HL-60/S4 (cell line): ENCODE measurements at regions not wholly inside any gene's neighbourhood (a gene's known extent, or its start where the extent isn't known, plus 50 kb on each side); places are given as distances from the start of the nearest gene placed in this dataset.

ENCODE experiments used
- in situ Hi-C: fragments of 300-500 bp; cut with MboI; formaldehyde crosslinking; loops from 2 replicates; pipeline ENCODE4 v1.14.3; 2022; ENCODE audit warnings: low sequenced_read_pairs

DNA sequence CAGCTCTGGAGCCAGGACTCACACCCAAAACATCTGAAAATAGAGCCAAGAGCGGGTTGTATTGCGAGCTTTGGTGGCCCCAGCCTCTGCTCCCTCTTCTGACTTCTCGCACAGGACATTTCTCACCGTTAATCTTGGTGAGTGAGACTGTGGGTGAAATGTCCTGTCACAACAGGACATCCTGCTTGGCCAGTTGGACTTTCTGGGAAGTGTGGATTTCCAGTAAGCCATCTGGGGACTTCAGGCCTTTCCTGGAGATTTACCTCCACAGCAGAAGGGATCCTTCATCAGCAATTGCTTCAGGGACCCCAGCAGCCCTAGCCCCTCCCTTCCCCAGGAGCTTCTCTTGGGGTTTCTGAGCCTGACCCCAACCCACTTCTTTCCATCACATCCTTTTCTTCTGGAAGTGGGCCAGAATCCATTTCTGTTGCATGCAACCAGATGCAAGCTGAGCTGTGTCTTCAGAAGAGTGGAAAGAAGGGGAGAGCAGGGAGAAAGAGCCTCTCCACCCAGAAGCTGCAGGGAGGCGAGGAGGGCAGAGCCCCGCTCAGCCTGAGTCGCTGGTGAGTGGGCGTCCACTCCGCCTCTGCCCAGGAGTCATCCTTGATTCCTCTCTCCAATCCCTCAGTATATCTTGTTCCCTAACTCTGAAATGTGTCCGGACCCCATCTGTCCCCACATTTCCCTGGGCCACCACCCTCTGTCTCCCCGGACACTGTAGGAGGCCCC is 50.3 kb upstream of the GADD45G start:
- in situ Hi-C loops = no loop called here

DNA sequence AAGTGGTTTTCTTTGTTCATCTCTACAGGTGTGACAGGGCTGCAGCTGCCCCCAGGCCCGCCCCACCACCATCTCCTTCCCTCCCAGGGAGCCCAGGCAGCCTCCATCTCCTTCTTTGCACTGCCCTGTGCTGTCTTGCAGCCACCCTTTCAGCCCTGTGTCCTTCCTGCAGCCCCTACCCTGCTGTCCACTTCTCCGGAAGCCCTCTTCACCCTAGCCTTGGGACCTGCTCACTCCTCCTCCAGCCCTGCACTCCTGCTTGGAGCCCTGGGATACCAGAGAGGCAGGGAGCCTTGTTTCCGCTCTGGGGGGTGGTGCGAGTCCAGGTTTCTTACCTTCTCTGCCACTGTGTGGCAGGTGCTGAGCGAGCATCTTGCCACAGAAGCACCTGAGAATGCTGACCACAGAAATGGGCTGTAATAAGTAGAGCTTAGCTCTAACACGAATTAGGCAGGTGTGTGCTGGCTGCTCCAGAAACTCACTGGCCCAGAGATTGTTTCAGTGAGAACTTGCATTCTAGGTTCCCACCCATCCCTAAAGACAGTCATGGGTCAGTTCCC is 51.3 kb upstream of the GADD45G start:
- in situ Hi-C loops = no loop called here

DNA sequence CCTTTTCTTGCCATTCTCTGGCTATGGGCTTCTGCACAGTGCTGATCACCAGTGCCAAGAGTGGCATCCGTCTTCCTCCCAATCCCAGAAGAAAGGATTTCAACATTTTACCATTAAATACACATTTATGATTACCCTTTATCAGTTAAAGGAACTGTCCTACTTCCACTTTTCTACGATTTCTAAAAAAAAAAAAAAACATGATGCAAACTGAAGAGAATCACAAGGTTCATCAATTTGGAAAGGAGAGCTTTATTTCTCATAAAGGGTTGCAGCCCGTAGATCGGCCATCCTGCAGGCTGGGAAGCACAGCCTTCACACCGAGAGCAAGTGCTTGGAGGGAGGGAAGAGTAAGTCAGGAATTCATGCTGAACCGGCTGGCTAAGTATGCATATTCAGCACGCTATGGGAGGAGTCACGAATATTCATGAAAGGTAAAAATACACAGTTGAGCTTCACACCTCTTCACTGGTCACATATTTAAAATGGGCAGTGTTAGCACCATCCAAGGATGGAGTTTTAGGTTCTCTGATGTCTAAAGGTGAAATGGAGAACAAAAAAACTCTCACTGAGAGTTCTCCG is 52.5 kb upstream of the SEMA4D start:
- in situ Hi-C loops = no loop called here

DNA sequence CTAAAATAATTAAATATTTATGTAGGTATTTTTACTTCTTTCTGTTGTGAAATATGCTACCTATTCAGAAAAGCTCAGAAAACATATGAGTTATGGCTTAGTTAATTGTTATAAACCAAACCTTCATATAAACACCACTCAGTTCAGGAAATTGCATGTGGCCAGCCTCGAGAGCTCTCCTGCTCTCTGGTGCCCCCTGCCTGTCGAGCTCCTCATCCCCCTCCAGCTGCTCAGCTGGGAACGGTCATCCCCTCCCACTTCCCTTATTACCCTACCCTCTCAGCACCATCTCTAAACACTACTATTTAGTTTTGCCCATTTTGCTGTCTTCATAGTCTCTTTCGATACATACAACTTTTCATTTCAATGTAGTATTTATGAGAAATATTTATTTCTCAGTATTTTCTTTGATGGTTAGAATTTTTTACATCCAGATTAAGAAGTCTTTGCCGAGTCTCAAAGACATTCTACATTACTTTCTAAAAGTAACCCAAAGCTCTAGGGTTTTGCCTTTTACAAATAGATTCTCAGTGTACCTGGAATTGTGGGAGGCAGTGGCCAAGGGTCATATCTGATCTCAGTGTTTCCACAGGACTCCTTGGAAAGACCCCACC is 51.2 kb upstream of the SEMA4D start:
- in situ Hi-C loops = loop anchor here (10.0 kb wide), 1 partner anchor 154 kb away; no protein-coding TSS in a partner anchor

DNA sequence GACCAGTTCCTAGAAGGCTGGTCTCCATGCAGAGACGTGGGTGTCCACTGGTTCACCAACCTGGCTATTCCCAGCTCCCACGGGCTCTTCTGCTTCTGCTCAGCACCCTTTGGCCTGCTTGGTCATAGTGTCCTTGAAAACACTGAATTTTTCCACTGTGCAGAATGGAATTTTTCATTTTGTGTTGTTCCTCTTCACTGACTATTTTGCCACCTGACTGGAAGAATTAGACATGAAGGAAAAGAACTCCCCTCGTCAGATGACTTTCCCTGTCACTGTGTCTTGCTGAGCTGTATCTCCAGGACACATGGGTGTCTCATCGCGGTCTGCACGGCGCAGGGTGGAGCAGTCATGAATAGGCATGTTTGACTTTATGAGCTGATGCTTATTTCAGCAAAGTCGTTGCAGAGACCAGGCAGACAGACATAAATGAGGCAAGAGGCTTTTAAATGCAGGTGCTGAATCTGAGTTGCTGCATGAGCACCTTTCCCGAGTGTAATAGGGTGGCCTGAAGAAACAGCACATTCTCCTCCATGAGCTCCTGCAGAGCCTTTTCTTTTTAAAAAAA is 50.2 kb upstream of the SEMA4D start:
- in situ Hi-C loops = loop anchor here (10.0 kb wide), 1 partner anchor 153 kb away; no protein-coding TSS in a partner anchor
